WERI-Rb-1 (cell line): ENCODE measurements at regions not wholly inside any gene's neighbourhood (a gene's known extent, or its start where the extent isn't known, plus 50 kb on each side); places are given as distances from the start of the nearest gene placed in this dataset.

Experiments
- DNase-seq: peaks from one replicate; pipeline ENCODE4 v3.0.0-alpha.2; 2020
- H3K27ac ChIP-seq: fragments of 250-450 bp; sonication (Bioruptor Pico); 2 replicates; pipeline ENCODE4 v1.5.1; 2020; ENCODE audit warnings: mild to moderate bottlenecking, moderate library complexity
- H3K27me3 ChIP-seq: fragments of 250-450 bp; sonication (Bioruptor Pico); 2 replicates; pipeline ENCODE4 v1.5.1; 2021; ENCODE audit warnings: mild to moderate bottlenecking, low read depth, moderate library complexity; ENCODE audit not compliant: insufficient read depth, severe bottlenecking
- H3K36me3 ChIP-seq: fragments of 250-450 bp; sonication (Bioruptor Pico); 2 replicates; pipeline ENCODE4 v1.5.1; 2020; ENCODE audit warnings: mild to moderate bottlenecking, moderate library complexity
- H3K4me3 ChIP-seq: 2 replicates; pipeline ENCODE4 v1.5.1; 2011; ENCODE audit warnings: low read depth, mild to moderate bottlenecking, control low read depth, low read length
- H3K9me3 ChIP-seq: fragments of 250-450 bp; sonication (Bioruptor Pico); 2 replicates; pipeline ENCODE4 v1.5.1; 2021; ENCODE audit warnings: mild to moderate bottlenecking, moderate library complexity; ENCODE audit not compliant: severe bottlenecking
- CTCF ChIP-seq: IDR thresholded peaks from 2 replicates; pipeline ENCODE4 v1.5.1; 2011; ENCODE audit warnings: low read depth, mild to moderate bottlenecking, control low read depth, inconsistent platforms, low read length

GRCh38 chr18:39793609-39794008 is 2161.4 kb upstream of the PIK3C3 start:
- Histone ChIP-seq H3K9me3 (no peaks in the 10 kb centered on the region), H3K27me3 (no peaks in the 10 kb centered on the region), H3K4me3 (no peak overlapping the region), H3K36me3 (no peaks in the 10 kb centered on the region), H3K27ac (no peak overlapping the region)
- no peak for TF ChIP-seq CTCF
- no peak for DNase-seq

GRCh38 chr18:39788383-39788782 is 2166.7 kb upstream of the PIK3C3 start:
- no peaks in the 10 kb centered on the region for H3K9me3 ChIP-seq
- H3K27me3 ChIP-seq = no peaks in the 10 kb centered on the region
- no peak for TF ChIP-seq CTCF
- no peaks in the 10 kb centered on the region for H3K36me3 ChIP-seq
- no peak for DNase-seq
- no peak overlapping the region for H3K4me3 ChIP-seq
- H3K27ac ChIP-seq = no peak overlapping the region

GRCh38 chr18:39786477-39786876 is 2168.6 kb upstream of the PIK3C3 start:
- H3K27me3 ChIP-seq = no peaks in the 10 kb centered on the region
- H3K4me3 ChIP-seq = no peak overlapping the region
- TF ChIP-seq CTCF = no peak
- no peaks in the 10 kb centered on the region for H3K36me3 ChIP-seq
- DNase-seq = no peak
- no peak overlapping the region for H3K27ac ChIP-seq
- H3K9me3 ChIP-seq = no peaks in the 10 kb centered on the region

- Histone ChIP-seq H3K9me3 (no peaks in the 10 kb centered on the region), H3K27ac (no peak overlapping the region), H3K27me3 (no peaks in the 10 kb centered on the region), H3K4me3 (no peak overlapping the region), H3K36me3 (no peaks in the 10 kb centered on the region)
- DNase-seq = no peak
- no peak for TF ChIP-seq CTCF
These were observed 2170.5 kb upstream of the PIK3C3 start for GRCh38 chr18:39784541-39784940.

- no peak overlapping the region for H3K4me3 ChIP-seq
- no peaks in the 10 kb centered on the region for H3K27me3 ChIP-seq
- no peaks in the 10 kb centered on the region for H3K9me3 ChIP-seq
- no peak overlapping the region for H3K27ac ChIP-seq
- H3K36me3 ChIP-seq = no peaks in the 10 kb centered on the region
- DNase-seq = no peak
- no peak for TF ChIP-seq CTCF
These were observed 2173.5 kb upstream of the PIK3C3 start for GRCh38 chr18:39781565-39781964.

GRCh38 chr18:39780774-39781173 is 2174.3 kb upstream of the PIK3C3 start:
- Histone ChIP-seq H3K9me3 (no peaks in the 10 kb centered on the region), H3K4me3 (no peak overlapping the region), H3K27me3 (no peaks in the 10 kb centered on the region), H3K36me3 (no peaks in the 10 kb centered on the region), H3K27ac (no peak overlapping the region)
- DNase-seq = no peak
- no peak for TF ChIP-seq CTCF
